Fibroblast of lung (primary cell): ENCODE measurements at regions not wholly inside any gene's neighbourhood (a gene's known extent, or its start where the extent isn't known, plus 50 kb on each side); places are given as distances from the start of the nearest gene placed in this dataset.
"Not testable (repeated sequence)": the region's sequence is repeated elsewhere in the genome, so short reads cannot be mapped to it uniquely, and the experiment has no call there.

Source experiments
- EZH2 ChIP-seq: IDR thresholded peaks from 2 replicates; pipeline ENCODE4 v1.5.1; 2012; ENCODE audit warnings: low read length, control low read depth, mild to moderate bottlenecking; ENCODE audit errors: missing control alignments
- TF ChIP-seq, protein P1 (sequence below), 2 donors: IDR thresholded peaks in 1 of 2; conservative IDR thresholded peaks in 1 of 2; 1 replicate in 1 of 2; 2 replicates in 1 of 2; pipeline ENCODE4 v1.5.1; 2011 to 2012; ENCODE audit warnings: low read length in 2 of 2, control low read depth in 1 of 2, inconsistent platforms in 1 of 2, low read depth in 1 of 2, mild to moderate bottlenecking in 1 of 2

- TF ChIP-seq, protein P1, sequence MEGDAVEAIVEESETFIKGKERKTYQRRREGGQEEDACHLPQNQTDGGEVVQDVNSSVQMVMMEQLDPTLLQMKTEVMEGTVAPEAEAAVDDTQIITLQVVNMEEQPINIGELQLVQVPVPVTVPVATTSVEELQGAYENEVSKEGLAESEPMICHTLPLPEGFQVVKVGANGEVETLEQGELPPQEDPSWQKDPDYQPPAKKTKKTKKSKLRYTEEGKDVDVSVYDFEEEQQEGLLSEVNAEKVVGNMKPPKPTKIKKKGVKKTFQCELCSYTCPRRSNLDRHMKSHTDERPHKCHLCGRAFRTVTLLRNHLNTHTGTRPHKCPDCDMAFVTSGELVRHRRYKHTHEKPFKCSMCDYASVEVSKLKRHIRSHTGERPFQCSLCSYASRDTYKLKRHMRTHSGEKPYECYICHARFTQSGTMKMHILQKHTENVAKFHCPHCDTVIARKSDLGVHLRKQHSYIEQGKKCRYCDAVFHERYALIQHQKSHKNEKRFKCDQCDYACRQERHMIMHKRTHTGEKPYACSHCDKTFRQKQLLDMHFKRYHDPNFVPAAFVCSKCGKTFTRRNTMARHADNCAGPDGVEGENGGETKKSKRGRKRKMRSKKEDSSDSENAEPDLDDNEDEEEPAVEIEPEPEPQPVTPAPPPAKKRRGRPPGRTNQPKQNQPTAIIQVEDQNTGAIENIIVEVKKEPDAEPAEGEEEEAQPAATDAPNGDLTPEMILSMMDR (conservative IDR thresholded peaks at IDR 0.05 in 1 of 2, IDR thresholded peaks at IDR 0.05 in 1 of 2; ENCODE audit: low read depth in 1 of 2, low read length in 2 of 2) = not testable (repeated sequence)
- TF ChIP-seq EZH2 = not testable (repeated sequence)
These were observed 143.8 kb downstream of the PCSK1 start for GRCh38 chr5:96289287-96289686.
